Upper lobe of left lung (tissue), 4 donors: ENCODE measurements at regions not wholly inside any gene's neighbourhood (a gene's known extent, or its start where the extent isn't known, plus 50 kb on each side); places are given as distances from the start of the nearest gene placed in this dataset.

Experiments
- POLR2AphosphoS5 ChIP-seq, 2 donors: sonication (generic); formaldehyde crosslinking; IDR thresholded peaks; one replicate each; pipeline ENCODE4 v1.5.1; 2017; ENCODE audit warnings: antibody characterized with exemption in 2 of 2
- TF ChIP-seq, protein P1 (sequence below), 6 experiments: fragments of 450-650 bp in 4 of 6; fragments of 200-600 bp in 2 of 6; sonication (generic) in 2 of 6; IDR thresholded peaks; one replicate each; pipeline ENCODE4 v1.5.1; 2016 to 2019; ENCODE audit warnings: antibody characterized with exemption in 6 of 6

DNA sequence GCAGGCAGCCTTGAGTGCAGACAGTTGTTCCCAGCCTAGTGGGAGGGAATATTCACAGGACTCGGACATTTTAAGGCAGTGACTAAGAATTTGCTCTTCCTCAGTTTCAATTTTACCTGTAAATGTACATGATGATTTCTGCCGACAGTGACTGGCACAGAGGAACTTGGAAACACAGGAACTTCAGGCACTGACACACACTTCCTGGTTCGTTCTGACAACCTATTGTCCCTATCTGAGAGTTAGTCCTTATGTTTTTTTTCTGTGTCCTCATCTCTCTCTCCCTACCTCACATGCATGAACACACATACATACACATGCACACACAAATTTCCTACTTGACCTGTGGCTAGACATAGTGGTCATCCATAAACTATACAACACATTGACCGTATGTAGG lies 89.4 kb upstream of the CD180 start:
- TF ChIP-seq, protein P1, sequence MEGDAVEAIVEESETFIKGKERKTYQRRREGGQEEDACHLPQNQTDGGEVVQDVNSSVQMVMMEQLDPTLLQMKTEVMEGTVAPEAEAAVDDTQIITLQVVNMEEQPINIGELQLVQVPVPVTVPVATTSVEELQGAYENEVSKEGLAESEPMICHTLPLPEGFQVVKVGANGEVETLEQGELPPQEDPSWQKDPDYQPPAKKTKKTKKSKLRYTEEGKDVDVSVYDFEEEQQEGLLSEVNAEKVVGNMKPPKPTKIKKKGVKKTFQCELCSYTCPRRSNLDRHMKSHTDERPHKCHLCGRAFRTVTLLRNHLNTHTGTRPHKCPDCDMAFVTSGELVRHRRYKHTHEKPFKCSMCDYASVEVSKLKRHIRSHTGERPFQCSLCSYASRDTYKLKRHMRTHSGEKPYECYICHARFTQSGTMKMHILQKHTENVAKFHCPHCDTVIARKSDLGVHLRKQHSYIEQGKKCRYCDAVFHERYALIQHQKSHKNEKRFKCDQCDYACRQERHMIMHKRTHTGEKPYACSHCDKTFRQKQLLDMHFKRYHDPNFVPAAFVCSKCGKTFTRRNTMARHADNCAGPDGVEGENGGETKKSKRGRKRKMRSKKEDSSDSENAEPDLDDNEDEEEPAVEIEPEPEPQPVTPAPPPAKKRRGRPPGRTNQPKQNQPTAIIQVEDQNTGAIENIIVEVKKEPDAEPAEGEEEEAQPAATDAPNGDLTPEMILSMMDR (IDR thresholded peaks at IDR 0.05) = no peak
- no peak for TF ChIP-seq POLR2AphosphoS5 (IDR thresholded peaks at IDR 0.05)
